Activated CD8-positive, alpha-beta memory T cell treated with anti-CD3 and anti-CD28 coated beads for 36 hours (primary cell): ENCODE measurements at regions not wholly inside any gene's neighbourhood (a gene's known extent, or its start where the extent isn't known, plus 50 kb on each side); places are given as distances from the start of the nearest gene placed in this dataset.

ENCODE experiments used
- CTCF ChIA-PET: fragments of 350-600 bp; sonication (Branson Sonifier 250); formaldehyde crosslinking; loops from one replicate; lab custom pipeline; 2021; ENCODE audit warnings: antibody characterized with exemption; lab: Charles Lee
- POLR2A ChIA-PET: fragments of 350-600 bp; sonication (Branson Sonifier 250); formaldehyde crosslinking; loops from one replicate; lab custom pipeline; 2021; ENCODE audit warnings: antibody characterized with exemption; lab: Charles Lee

DNA sequence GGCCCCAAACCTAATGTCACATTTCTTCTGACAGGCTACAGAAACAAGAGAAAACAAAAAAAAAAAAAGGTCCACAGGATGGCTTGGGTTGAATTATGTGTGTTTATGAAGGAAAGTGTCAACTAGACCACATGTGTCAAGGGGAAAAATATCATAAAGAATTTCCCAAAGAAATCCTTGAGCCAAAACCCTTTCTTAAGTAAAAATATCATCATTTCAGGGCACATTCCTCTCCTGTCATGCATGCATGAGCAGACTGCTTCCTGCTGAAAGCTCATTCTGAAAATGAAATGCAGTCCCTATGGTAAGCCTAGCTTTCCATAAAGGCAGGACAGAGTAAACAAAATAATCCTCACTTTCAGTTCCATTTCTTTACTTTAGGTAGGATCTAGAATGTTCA, 85.7 kb upstream of the RBBP8 start:
- CTCF ChIA-PET, result no interaction called here

DNA sequence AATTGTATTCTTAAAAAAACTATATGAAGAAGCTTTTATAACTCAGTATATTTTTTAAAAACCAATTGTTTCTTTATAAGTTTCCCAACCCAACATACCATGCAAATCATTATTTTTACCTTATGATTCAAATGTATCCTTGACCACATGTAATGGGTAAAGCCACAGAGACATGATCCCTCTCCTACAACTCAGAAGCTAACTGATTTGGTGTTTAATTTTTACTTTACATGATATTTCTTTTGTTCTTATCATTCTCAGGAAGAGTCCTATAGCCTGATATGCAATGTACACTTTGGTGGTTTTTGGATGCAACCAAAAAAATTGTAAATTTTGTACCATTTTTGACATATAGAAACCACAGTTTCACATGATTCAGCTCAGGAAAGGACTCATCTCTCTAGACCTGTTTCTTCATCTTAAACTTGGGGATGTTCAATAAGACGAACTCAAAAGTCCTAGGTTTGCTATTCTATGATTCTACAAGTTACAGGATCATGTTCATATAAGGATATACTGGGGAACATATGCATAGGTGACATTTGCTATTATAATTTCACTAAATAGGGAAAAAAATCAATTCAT, 85.2 kb upstream of the RBBP8 start:
- ChIA-PET POLR2A (interaction anchor here (0.6 kb wide), 1 partner anchor 1187 kb away, joined by 6 read pairs; no protein-coding TSS in a partner anchor), CTCF (no interaction called here)

More for the DNA sequence above, 85.7 kb upstream of the RBBP8 start:
- POLR2A ChIA-PET, result interaction anchor here (0.6 kb wide), 1 partner anchor 1187 kb away, joined by 6 read pairs; no protein-coding TSS in a partner anchor

DNA sequence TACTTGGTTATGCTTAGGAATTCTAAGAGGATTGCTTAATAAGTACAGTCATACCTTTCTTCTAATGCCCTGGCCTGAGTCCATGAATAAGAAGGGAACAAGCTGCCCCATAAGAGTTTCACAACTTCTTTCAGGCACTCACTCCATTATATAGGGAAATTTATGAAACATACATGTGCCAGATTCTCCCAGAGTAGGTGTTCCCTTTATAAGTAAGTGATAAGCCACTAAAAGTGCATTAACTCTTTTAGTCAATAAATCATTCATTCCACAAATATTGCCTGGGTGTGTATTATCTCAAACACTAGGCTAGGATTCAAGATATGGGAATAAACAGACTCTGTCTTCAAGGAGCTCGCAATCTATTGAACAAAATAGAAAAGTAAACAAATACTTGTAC, 84.5 kb upstream of the RBBP8 start:
- ChIA-PET POLR2A (no interaction called here), CTCF (no interaction called here)

DNA sequence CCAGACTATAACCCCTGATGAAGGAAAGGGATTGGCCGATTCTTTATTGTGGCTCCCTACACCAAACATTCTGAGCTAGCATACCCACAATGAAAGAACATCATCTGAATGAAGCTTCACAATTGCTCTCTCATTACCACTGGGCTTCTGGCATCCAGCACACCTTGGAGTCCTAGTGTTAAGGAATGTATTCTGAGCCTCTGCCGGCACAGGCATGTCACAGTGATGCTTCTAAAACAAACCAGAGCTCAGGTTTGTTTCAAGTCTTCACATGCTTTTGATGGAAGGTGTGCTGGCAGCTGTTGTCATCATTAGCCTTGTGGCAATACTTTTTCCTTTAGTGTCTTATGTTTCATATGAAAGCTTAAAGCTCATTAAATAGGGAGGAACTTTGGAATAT, 76.3 kb upstream of the RBBP8 start:
- POLR2A ChIA-PET, result no interaction called here
- CTCF ChIA-PET, result interaction anchor here (0.5 to 0.7 kb wide), 2 partner anchors 280 to 1385 kb away, joined by 3 to 4 read pairs; no protein-coding TSS in a partner anchor

DNA sequence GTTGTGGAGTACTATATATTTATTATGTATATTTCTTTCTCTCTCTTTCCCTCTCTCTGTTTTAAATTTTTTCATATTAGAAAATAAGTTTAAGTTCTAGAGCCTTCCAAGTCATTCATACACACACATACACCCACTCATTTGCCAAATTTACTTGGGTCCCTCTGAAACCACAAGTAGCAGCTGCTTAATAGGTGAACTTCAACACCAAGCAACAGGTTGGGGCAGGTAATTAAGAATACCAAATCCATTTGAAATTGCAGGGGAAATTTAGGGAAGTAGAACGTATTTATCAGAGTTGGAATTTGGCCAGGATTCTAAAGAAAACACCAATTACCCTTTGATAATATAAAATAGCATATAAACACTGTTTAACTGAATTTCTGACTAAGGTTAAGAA, 75.0 kb upstream of the RBBP8 start:
- CTCF ChIA-PET, result no interaction called here
- POLR2A ChIA-PET, result no interaction called here

DNA sequence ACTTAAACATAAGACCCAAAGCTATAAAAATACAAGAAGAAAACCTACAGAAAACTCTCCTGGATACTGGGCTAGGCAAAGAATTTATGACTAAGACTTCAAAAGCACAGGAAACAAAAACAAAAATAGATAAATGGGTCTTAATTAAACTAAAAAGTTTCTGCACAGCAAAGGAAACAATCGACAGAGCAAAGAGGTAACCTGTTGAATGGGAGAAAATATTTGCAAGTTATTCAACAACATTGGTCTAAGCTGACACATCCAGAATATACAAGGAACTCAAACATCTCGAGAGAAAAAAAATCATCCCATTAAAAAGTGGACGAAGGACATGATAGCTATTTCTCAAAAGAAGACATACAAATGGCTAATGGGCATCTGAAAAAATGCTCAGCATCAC, 72.3 kb upstream of the RBBP8 start:
- ChIA-PET CTCF (no interaction called here), POLR2A (no interaction called here)

DNA sequence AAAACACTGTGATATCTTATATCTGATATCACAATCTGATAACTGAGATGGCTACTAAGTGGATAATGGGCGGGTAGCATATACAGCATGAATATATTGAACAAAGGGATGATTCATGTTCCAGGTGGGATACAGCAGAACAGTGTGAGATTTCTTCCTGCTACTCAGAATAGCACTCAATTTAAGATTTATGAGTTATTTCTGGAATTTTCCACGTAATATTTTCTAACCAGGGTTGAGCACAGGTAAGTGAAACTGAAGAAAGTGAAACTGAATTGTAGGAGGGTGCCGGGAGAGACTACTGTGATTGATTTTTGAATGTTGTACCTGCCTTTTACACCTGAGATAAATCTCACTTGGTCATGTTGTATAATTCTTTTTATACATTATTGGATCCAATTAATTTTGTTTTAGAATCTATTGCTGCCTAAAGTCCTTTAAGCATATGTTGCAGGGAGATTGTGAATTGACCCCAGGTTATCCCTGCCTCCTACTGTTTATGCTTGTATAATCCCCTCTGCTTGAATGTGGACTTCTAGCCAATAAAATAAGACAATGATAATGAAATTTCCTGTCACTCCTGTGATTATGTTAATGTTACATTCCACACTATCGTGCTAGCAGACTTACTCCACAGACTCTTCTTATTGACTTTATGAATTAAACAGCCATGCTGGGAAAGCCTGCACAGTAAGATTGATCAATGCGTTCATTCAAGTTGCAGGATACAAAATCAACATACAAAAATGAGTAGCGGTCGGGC, 67.6 kb upstream of the RBBP8 start:
- CTCF ChIA-PET, result no interaction called here
- POLR2A ChIA-PET, result no interaction called here

DNA sequence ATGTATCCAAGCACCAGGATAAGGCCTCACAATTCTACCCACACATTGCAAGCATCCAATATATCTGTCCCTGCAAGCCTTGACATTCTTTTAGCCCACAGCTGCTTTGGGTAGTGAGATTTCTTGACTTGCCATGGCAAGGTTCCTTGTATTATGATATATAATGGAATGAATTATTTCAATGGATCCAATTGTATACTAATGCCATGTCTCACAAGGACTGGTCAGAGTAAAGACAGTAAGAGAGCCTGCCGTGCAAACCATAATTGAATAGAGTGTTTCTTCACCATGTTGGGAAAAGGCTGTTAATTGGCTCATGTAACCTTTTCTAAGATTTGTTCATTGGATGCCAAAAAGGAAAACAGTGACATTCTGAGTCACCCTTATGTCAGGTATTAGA, 64.3 kb upstream of the RBBP8 start:
- POLR2A ChIA-PET, result no interaction called here
- CTCF ChIA-PET, result no interaction called here

DNA sequence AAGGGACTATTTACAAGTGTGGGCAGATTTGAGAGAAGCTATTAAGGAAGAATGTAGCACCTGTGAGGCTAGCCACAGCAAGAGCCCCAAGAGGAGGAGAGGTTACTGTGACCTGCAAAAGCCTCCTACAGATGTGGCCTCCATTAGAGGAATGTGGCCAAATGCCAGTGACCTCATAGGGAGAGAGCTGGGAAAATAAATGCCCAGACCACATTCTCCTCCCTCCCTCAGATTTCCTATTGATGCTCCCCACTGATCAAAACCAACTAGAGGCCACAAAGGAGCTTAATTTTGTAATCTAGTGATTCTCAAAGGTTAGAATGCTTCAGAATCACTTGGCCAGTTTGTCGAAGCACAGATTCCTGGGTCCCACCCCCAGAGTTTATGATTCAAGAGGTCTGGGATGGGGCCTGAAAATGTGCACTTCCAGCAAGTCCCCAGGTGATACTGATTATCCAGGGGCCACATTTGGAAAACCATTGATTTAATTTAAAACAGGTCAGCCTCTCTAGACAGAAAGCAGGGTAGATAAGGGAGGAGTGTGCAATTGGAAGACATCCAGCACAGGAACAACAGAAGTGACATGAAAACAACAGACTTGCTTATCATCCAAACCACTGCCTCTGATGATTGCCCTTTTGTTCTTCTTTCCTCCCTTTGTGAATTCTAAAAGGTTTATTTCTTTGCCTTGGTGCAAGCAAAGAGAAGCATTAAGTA, 61.2 kb upstream of the RBBP8 start:
- CTCF ChIA-PET, result no interaction called here

DNA sequence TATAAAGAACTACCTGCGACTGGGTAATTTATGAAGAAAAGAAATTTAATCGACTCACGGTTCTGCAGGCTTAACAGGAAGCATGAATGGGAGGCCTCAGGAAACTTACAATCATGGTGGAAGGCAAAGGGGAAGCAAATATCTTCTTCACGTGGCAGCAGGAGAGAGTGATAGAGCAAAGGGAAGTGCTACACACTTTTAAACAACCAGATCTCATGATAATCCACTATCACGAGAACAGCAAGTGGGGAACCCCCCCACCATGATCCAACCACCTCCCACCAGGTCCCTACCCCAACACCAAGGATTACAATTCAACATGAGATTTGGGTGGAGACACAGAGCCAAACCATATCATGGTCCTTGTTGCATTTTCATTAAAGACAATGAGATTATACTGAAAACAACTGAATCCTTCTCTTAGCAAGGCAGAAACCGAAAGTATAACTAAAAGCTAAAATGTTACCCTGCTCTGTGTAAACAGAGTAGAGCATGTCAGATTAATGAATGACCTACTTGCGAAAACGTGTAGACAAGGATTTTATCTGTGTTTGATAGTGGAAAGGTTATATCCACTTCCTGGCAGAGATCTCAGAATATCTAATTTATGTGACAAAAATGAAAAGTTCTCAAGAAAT, 60.1 kb upstream of the RBBP8 start:
- POLR2A ChIA-PET, result no interaction called here
- CTCF ChIA-PET, result no interaction called here

More for the DNA sequence above, 61.2 kb upstream of the RBBP8 start:
- POLR2A ChIA-PET, result no interaction called here

DNA sequence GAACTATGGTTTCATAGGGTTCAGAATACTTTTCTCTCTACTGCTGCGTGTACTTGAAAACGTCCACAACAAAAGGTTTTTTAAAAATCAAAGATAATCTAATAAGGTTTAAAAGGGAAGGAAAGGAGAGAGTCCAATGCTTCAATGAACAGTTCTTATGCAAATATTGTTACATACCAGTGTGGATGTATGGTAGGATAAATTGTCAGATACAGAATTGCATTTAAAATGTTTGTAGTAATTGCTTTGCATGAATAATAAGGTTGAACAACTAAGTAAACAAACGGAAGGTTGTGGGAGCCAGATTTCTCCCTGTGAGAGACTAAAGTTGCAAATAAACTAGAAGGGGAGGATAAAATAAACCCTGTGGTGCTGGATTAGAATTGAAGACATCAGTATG, 53.8 kb upstream of the RBBP8 start:
- CTCF ChIA-PET, result no interaction called here
- POLR2A ChIA-PET, result no interaction called here

DNA sequence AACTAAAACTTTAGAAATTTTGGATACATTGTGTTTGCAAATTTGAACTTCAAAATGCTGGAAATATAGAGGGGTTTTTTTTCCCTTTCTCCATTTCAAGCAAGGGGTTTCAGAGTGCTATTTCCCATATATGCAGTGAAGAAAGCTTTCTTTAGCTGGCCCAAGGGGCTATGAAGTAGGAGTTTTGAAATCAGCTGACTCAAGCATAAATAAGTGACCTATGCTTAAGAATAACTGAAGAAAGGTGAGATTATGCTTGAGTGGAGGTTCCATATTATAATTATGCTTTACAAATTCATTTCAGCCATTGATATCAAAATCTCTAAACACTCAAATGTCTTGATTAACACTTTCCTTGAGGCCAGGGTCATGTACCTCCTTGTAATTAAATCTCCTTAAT, 51.0 kb upstream of the RBBP8 start:
- ChIA-PET CTCF (no interaction called here), POLR2A (interaction anchor here (0.6 kb wide), 1 partner anchor 915 kb away, joined by 6 read pairs; no protein-coding TSS in a partner anchor)

DNA sequence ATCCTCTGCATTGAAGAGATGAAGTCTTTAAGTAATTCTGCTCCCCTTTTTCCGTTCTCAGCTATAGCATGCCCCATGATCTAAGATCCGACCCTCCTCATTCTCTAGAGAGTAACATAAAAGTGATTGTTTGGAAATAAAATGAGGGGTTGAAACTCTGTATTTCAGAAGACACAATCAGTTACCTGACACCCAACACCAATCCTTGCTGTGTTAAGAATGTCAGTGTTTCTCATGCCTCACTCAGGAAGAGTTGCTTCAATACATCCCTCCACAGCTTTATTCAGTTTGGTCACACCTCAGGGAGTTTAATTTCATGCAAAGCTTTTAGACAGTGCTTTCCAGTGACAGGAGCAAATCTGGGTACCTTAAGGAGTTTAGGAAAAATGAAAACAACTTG, 49.9 kb upstream of the RBBP8 start:
- CTCF ChIA-PET, result no interaction called here
- POLR2A ChIA-PET, result no interaction called here
